SK-N-MC (cell line): ENCODE measurements at regions not wholly inside any gene's neighbourhood (a gene's known extent, or its start where the extent isn't known, plus 50 kb on each side); places are given as distances from the start of the nearest gene placed in this dataset.

Experiments used
- EZH2 ChIP-seq: fragments of 200-600 bp; sonication (generic); IDR thresholded peaks from one replicate; pipeline ENCODE4 v1.6.1; 2017; ENCODE audit warnings: antibody characterized with exemption
- FOXP2 ChIP-seq: optimal IDR thresholded peaks from 2 replicates; pipeline ENCODE3; 2011; ENCODE audit warnings: mild to moderate bottlenecking, moderate library complexity; ENCODE audit not compliant: insufficient read depth; ENCODE audit errors: extremely low read length, control extremely low read depth
- POLR2AphosphoS5 ChIP-seq: IDR thresholded peaks from 2 replicates; pipeline ENCODE4 v1.6.1; 2012; ENCODE audit warnings: mild to moderate bottlenecking, low read depth, low read length, borderline replicate concordance

DNA sequence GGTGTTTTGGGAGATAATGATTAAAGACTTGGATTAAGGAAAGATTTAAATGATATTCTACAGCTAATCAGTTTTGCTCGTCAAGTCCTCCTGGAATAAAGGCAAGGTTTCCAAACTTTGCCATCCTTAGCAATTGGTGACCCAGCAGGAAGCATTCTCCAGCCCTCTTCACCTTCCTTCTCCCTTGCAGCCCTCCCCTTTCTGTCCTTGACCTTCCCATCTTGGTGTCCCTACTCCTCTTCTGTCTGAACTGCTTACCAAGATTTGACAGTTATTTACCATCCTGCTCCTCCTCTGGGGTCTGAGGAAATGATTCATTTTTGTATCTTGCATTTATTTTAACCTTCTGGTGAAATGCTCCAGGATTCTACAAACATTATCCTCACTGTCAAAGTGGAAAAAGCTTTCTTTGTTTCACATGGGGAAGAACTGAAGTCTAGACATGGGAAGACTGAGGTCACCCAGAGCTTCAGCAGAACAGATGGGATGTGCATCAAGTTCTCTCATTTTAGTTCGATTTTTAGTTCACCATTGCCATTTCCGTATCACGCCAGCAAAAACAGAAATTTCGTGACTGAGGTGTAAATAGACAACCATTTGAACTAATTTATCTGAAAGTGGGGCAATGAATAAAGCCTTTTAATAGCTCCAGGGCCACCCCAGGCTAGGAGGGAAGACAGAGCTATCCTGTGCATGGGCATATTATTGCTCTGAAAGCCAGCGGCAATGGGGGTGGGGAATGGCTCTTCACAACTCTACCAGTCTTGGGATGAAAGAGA, 504.4 kb upstream of the PLXNA2 start:
- TF ChIP-seq EZH2: no peak
- no peak for TF ChIP-seq POLR2AphosphoS5
- TF ChIP-seq FOXP2: no peak
